ENCODE measurements at regions not wholly inside any gene's neighbourhood (a gene's known extent, or its start where the extent isn't known, plus 50 kb on each side); places are given as distances from the start of the nearest gene placed in this dataset.

DNA sequence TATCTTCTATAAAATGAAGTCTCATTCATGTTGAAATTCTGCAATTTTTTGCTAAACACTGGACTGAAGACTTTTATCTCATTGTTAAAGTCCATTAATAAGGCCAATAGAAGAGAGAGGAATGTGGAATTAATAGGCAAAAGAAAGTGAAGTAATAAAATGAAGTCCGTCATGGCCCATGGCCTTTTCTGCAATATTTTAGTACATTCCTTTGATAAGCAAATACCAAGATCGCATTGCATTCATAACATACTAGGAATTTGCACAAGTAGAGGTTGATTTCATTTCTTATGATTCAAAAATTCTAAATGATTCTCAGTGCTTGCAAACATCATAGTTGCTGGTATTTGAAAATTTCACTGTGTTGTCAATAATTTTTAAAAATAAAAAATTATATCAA lies 664.0 kb downstream of the NR2F1-AS1 start:
- TF ChIP-seq POLR2A (IDR thresholded peaks at IDR 0.05) (no peak), EP300 (IDR thresholded peaks at IDR 0.05) (no peak)
- TF ChIP-seq, protein P1, sequence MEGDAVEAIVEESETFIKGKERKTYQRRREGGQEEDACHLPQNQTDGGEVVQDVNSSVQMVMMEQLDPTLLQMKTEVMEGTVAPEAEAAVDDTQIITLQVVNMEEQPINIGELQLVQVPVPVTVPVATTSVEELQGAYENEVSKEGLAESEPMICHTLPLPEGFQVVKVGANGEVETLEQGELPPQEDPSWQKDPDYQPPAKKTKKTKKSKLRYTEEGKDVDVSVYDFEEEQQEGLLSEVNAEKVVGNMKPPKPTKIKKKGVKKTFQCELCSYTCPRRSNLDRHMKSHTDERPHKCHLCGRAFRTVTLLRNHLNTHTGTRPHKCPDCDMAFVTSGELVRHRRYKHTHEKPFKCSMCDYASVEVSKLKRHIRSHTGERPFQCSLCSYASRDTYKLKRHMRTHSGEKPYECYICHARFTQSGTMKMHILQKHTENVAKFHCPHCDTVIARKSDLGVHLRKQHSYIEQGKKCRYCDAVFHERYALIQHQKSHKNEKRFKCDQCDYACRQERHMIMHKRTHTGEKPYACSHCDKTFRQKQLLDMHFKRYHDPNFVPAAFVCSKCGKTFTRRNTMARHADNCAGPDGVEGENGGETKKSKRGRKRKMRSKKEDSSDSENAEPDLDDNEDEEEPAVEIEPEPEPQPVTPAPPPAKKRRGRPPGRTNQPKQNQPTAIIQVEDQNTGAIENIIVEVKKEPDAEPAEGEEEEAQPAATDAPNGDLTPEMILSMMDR (IDR thresholded peaks at IDR 0.05): no peak
